Stomach smooth muscle (tissue), 2 donors: ENCODE measurements at regions not wholly inside any gene's neighbourhood (a gene's known extent, or its start where the extent isn't known, plus 50 kb on each side); places are given as distances from the start of the nearest gene placed in this dataset.

Experiments
- H3K27ac ChIP-seq: one replicate; pipeline ENCODE4 v1.7.0; 2013; ENCODE audit warnings: mild to moderate bottlenecking, low read length, inconsistent platforms
- H3K27me3 ChIP-seq, 2 donors: one replicate each; pipeline ENCODE4 v1.7.0; 2013; ENCODE audit warnings: low read length in 2 of 2; ENCODE audit not compliant: insufficient read depth in 2 of 2, control insufficient read depth in 1 of 2
- H3K36me3 ChIP-seq, 2 donors: one replicate each; pipeline ENCODE4 v1.7.0; 2013; ENCODE audit warnings: low read length in 2 of 2; ENCODE audit not compliant: control insufficient read depth in 2 of 2, insufficient read depth in 2 of 2
- H3K4me1 ChIP-seq: one replicate; pipeline ENCODE4 v1.7.0; 2013; ENCODE audit warnings: low read length; ENCODE audit not compliant: control insufficient read depth, insufficient read depth
- H3K4me3 ChIP-seq, 2 donors: one replicate each; pipeline ENCODE4 v1.7.0; 2013; ENCODE audit warnings: low read length in 2 of 2
- H3K9ac ChIP-seq, 2 donors: one replicate each; pipeline ENCODE4 v1.7.0; 2013; ENCODE audit warnings: low read length in 2 of 2, mild to moderate bottlenecking in 1 of 2
- H3K9me3 ChIP-seq, 2 donors: one replicate each; pipeline ENCODE4 v1.7.0; 2013; ENCODE audit warnings: low read length in 2 of 2; ENCODE audit not compliant: control insufficient read depth in 2 of 2
- donor health status: healthy.
- donor health status: Pancreatic carcinoma.

DNA sequence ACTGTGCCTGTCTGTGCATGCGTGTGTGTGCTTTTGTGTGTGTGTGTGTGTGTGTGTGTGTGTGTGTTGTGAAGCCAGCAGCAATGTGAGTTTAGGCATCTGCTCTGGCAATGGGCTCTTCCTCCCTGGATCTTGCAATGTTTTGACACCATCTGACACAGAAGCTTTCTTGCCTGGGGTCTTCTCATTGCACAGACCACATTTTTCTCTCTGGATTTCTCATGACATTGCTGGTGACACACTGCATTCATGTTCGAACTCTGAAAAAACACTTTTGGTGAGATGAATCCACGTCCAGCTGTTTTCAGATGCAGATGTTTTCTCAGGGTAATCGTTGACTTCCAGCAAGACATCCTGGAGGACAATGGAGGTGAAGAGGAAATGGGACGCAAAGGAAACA is 63.0 kb upstream of the FZD8 start:
- H3K4me3 ChIP-seq: no peak overlapping the region
- no peaks in the 10 kb centered on the region for H3K27me3 ChIP-seq
- H3K9ac ChIP-seq: no peak overlapping the region
- no peaks in the 10 kb centered on the region for H3K4me1 ChIP-seq
- no peak overlapping the region for H3K27ac ChIP-seq
- H3K9me3 ChIP-seq: no peaks in the 10 kb centered on the region
- no peaks in the 10 kb centered on the region for H3K36me3 ChIP-seq

DNA sequence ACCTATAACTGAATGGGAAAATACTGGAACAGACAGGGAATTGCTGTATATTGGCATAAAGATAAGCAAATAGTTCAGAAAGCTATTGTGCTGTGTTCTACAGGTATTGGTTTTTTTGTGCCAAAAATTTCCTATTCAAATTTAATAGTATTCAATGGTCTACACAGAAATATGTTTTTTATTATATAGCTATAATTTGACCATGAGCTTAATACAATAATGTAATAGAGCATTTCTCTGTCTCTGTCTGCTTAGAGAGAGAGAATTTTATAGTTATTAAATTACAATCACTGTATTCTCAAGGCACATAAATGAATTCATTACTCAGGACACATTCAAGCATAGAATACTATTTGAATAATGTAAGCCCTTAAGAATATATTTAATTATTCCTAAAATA is 62.3 kb upstream of the FZD8 start:
- no peak overlapping the region for H3K4me3 ChIP-seq
- H3K36me3 ChIP-seq: no peaks in the 10 kb centered on the region
- H3K27me3 ChIP-seq: no peaks in the 10 kb centered on the region
- no peaks in the 10 kb centered on the region for H3K4me1 ChIP-seq
- no peak overlapping the region for H3K27ac ChIP-seq
- no peak overlapping the region for H3K9ac ChIP-seq
- H3K9me3 ChIP-seq: no peaks in the 10 kb centered on the region

DNA sequence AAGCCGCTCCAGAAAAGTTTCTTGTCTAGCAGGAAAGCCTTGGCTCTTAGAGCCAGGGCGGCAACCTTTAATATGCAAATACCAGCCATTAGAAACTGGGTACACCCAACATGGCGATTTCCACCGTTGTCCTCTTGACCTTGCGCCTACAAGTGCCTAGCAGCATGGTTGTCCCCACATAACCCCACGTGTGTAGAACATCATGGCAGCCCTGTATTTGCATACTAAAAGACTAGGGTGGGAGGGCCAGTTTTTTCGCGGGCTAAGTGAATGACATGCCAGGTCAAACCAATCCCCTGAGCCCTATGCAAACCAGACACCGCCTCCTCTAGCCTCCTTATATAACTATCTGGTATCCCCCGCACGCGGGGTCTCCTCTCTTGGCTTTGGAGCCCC is 58.4 kb upstream of the FZD8 start:
- H3K4me3 ChIP-seq: no peak overlapping the region
- no peaks in the 10 kb centered on the region for H3K9me3 ChIP-seq
- no peaks in the 10 kb centered on the region for H3K36me3 ChIP-seq
- no peak overlapping the region for H3K9ac ChIP-seq
- H3K27ac ChIP-seq: no peak overlapping the region
- H3K27me3 ChIP-seq: no peaks in the 10 kb centered on the region
- no peaks in the 10 kb centered on the region for H3K4me1 ChIP-seq

DNA sequence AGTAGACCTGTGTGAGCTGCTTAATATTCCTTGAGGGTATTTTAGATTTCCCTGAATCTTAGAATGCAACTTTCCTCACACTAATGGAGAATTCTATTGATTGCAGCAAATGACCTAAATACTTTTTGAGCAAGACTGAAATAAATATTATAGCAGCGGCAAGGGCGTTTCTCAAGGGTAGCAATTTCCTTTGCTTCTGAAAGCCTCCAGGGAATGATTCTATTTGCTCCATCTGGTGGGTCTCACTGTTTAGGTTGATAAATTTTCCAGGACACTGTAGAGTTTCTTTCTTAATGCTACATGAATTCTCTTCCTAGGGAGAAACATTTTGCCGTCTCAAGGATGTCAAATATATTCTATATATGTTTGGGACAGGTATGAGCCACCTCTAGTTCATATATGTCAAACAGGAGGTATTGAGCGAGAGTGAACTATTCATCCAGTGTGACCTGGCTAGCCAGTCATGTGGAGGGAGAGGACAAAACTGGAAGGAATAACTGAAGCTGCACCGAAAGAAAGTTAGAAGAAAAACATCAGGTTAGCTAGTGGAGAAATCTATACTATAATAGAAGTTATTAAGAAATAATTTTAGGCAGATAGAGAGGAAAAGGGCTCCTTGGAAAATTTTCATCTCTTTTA is 57.9 kb upstream of the FZD8 start:
- Histone ChIP-seq H3K4me1 (no peaks in the 10 kb centered on the region), H3K27ac (no peak overlapping the region), H3K27me3 (no peaks in the 10 kb centered on the region), H3K9ac (no peak overlapping the region), H3K4me3 (no peak overlapping the region), H3K9me3 (no peaks in the 10 kb centered on the region), H3K36me3 (no peaks in the 10 kb centered on the region)

DNA sequence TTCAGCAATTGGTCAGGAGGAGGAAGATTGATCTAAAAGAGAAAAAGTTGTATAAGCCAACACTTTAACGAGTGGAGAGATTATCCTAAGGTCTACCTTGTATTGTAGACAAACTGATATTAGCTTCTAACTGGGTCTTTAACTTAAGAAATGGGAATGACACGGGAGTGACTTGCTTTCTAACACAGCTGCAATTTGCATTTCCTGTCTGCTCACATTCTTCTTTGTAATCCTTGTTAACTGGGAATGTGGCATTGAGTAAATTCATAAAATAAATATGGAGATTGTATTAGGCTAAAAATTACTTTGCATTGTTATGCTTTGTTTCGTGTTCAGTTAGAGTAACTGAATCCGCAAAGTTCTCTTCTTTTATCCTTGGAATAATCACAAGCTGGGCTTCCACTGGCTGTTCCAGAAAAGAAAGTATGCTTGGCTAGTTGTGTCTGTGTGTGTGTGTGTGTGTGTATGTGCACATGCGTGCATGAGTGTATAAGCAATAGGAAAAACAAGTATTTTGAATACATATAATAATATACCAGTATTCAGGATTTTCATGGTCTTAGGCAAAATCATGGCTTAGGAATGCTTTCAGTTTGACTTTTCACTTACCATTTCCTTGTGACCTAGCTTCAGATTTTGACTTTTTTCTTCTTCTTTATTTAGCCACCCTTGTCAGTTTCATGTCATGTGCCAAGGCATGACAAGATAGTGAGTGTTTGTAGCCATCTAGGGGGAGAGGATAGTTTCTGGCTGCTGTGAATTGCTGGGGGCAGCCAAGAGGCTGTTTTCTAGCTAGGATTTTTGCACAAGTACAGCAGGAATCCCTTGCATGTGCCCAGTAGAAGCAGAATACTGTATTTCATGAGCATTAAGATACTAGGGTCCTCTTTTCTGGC is 54.5 kb upstream of the FZD8 start:
- H3K9me3 ChIP-seq: no peaks in the 10 kb centered on the region
- H3K36me3 ChIP-seq: no peaks in the 10 kb centered on the region
- no peak overlapping the region for H3K4me3 ChIP-seq
- H3K27ac ChIP-seq: no peak overlapping the region
- H3K27me3 ChIP-seq: no peaks in the 10 kb centered on the region
- no peaks in the 10 kb centered on the region for H3K4me1 ChIP-seq
- H3K9ac ChIP-seq: no peak overlapping the region

DNA sequence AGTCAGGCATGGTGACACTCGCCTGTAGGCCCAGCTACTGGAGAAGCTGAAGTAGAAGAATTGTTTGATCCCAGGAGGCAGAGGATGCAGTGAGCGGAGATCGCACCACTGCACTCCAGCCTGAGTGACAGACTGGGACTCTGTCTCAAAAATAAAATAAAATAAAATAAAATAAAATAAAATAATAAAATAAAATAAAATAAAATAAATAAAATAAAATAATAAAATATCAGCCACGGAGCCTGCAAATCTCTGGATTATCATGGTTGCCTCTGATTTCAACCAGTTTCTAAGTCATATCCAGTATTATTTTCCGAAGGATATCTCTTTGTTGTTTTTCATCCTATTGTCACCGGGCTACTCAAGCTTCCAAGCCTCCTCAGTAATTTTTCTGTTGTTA is 51.7 kb upstream of the FZD8 start:
- Histone ChIP-seq H3K36me3 (no peaks in the 10 kb centered on the region), H3K4me1 (no peaks in the 10 kb centered on the region), H3K27ac (no peak overlapping the region), H3K27me3 (no peaks in the 10 kb centered on the region), H3K9me3 (no peaks in the 10 kb centered on the region), H3K9ac (no peak overlapping the region), H3K4me3 (no peak overlapping the region)
